Muscle layer of colon (tissue), 2 donors: ENCODE measurements at regions not wholly inside any gene's neighbourhood (a gene's known extent, or its start where the extent isn't known, plus 50 kb on each side); places are given as distances from the start of the nearest gene placed in this dataset.
A peak's percentile ranks its signal among the peaks of the same experiment; 100 is the strongest.

Experiments
- H3K27ac ChIP-seq: one replicate; pipeline ENCODE4 v1.7.0; 2013; ENCODE audit warnings: low read depth, mild to moderate bottlenecking, low read length, moderate library complexity
- H3K27me3 ChIP-seq, 2 donors: one replicate each; pipeline ENCODE4 v1.7.0; 2013; ENCODE audit warnings: low read length in 2 of 2, mild to moderate bottlenecking in 2 of 2; ENCODE audit not compliant: insufficient read depth in 2 of 2, control insufficient read depth in 1 of 2
- H3K36me3 ChIP-seq: one replicate; pipeline ENCODE4 v1.7.0; 2013; ENCODE audit warnings: mild to moderate bottlenecking, low read length; ENCODE audit not compliant: insufficient read depth
- H3K4me1 ChIP-seq: one replicate; pipeline ENCODE4 v1.7.0; 2013; ENCODE audit warnings: mild to moderate bottlenecking, low read length; ENCODE audit not compliant: insufficient read depth
- H3K4me3 ChIP-seq, 2 donors: one replicate each; pipeline ENCODE4 v1.7.0; 2013; ENCODE audit warnings: low read length in 2 of 2, low read depth in 1 of 2, mild to moderate bottlenecking in 1 of 2, moderate library complexity in 1 of 2
- H3K9ac ChIP-seq: one replicate; pipeline ENCODE4 v1.7.0; 2013; ENCODE audit warnings: low read length
- H3K9me3 ChIP-seq: one replicate; pipeline ENCODE4 v1.7.0; 2013; ENCODE audit warnings: mild to moderate bottlenecking, low read length
- donor health status: abdominal sarcoma.
- donor health status: Adenocarcinoma of cecum.

DNA sequence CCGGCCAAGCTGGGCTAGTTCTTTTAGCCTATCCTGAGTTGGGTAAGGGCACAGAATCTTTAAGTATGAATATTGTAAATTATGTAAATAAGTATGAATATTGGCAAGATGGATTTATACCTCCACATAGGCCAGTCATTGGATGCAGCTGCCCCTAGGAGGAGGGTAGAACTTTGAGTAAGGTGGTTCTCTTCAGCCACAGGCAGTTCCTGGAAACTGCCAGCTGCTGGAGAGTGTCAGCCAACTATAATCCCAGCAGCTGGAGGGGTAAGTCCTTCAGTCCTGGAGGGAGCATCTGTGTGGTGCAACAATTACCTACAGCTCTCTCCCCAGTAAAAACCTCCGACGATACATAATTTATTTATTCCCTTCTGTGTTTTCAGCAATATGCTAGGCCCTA lies 65.8 kb upstream of the TMPO start:
- Histone ChIP-seq H3K4me1 (no peaks in the 10 kb centered on the region), H3K9me3 (no peaks in the 10 kb centered on the region), H3K9ac (no peak overlapping the region), H3K27me3 (no peaks in the 10 kb centered on the region), H3K36me3 (no peaks in the 10 kb centered on the region), H3K27ac (no peak overlapping the region), H3K4me3 (no peak overlapping the region)

DNA sequence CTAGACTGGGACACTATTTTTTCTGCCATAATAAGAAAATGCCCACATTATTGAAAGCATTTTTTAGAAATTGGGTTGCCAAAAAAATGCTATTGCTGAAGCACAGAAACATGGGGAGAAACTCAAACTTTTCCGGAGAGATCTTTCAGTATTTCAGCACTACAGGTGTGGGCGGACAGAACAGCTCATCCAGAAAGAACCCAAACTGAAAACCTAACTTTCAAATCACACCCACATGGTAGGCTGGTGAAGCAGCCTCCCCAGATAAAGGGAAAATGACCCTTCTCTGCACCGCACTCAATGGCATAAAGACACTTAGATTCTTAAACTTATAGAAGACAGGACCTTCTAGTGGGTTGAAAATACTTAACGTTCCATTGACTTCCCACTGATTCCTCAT lies 62.3 kb upstream of the TMPO start:
- no peaks in the 10 kb centered on the region for H3K27me3 ChIP-seq
- no peaks in the 10 kb centered on the region for H3K9me3 ChIP-seq
- no peaks in the 10 kb centered on the region for H3K36me3 ChIP-seq
- no peak overlapping the region for H3K27ac ChIP-seq
- no peak overlapping the region for H3K9ac ChIP-seq
- no peak overlapping the region for H3K4me3 ChIP-seq
- H3K4me1 ChIP-seq, result no peaks in the 10 kb centered on the region

DNA sequence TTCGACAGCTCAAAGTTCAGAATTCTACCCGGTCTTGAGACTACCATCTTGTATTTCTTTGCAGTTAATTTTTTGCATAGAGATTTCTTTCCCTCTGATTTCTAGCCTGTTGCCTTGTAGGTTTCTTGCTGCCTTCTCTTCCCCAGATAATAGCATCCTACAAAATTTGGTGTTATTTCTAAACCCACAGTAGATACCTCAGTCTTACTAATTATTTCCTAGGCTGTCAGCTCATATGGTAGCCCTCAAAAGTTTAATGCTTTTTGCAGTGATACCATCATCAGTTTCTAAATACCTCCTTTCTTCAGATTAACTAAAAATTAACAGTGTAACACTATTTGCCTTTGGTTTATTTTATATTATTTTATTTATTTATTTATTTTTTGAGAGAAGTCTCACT lies 61.9 kb upstream of the TMPO start:
- Histone ChIP-seq H3K9me3 (no peaks in the 10 kb centered on the region), H3K36me3 (no peaks in the 10 kb centered on the region), H3K4me3 (no peak overlapping the region), H3K27me3 (no peaks in the 10 kb centered on the region), H3K27ac (no peak overlapping the region), H3K9ac (no peak overlapping the region), H3K4me1 (no peaks in the 10 kb centered on the region)

DNA sequence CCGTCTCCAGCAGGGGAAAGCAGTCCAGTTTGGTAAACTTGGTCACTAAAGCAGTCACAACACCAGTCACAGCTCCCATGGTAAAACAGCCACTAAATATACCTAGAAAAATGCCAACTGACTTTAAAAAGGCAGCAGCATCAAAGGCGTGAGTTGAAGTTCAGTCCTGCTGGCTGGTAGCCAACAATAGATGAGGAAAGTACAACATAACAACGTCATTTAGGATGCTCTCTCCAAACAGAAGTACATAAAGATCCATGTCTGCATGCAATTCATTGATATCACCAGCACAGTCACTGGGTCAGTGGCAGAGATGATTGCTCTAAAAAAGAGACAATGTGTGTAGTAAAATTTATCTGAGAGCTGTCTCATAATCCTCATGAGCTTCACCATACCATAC lies 59.3 kb upstream of the TMPO start:
- no peaks in the 10 kb centered on the region for H3K4me1 ChIP-seq
- no peaks in the 10 kb centered on the region for H3K36me3 ChIP-seq
- H3K9me3 ChIP-seq, result no peaks in the 10 kb centered on the region
- H3K27me3 ChIP-seq, result no peaks in the 10 kb centered on the region
- H3K9ac ChIP-seq, result no peak overlapping the region
- H3K27ac ChIP-seq, result no peak overlapping the region
- peak overlapping the region in 1 of 2 donors; percentile 52 for H3K4me3 ChIP-seq

DNA sequence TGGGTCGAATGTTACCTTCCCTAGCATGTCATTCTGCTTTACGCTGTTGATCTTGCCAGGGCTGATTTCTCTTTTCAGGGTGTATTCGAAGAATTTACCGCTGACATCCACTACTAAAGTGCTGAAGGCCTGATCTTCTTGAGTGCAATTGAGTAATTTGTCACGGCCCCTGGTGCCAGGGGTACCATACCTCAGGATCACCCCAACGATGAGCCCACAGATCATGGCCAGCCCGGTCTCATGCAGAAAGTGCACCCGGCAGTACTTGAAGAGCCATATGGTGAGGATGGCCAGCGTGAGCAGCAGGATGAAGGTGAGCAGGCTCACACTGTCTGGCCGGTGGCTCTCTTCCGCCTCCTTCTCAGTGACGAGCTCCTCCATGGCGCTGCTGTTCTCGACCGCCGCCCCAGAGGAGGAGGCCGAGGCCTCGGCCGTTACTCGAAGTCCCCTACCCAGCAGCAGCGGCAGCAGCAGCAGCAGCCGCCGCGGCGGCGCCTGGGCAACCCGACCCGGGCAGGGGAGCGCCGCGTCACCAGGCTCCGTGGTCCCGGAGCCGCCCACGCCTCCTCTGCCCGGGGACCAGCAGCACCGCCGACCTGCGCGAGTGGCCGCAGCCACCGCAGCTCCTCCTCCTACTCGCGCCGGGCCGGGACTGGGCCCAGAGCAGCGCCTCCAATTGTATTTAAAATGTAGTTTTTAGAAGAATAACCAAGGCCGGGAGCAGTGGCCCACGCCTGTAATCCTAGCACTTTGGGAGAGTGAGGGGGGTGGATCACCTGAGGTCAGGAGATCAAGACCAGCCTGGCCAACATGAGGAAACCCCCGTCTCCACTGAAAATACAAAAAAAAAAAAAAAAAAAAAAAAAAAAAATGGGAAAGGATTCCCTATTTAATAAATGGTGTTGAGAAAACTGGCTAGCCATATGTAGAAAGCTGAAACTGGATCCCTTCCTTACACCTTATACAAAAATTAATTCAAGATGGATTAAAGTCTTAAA lies 58.5 kb upstream of the TMPO start:
- Histone ChIP-seq H3K27ac (peak overlapping the region; percentile 12), H3K36me3 (no peaks in the 10 kb centered on the region), H3K4me1 (no peaks in the 10 kb centered on the region), H3K27me3 (no peaks in the 10 kb centered on the region), H3K9me3 (no peaks in the 10 kb centered on the region), H3K4me3 (peak overlapping the region; percentile 44 to 52), H3K9ac (peak overlapping the region; percentile 33)

DNA sequence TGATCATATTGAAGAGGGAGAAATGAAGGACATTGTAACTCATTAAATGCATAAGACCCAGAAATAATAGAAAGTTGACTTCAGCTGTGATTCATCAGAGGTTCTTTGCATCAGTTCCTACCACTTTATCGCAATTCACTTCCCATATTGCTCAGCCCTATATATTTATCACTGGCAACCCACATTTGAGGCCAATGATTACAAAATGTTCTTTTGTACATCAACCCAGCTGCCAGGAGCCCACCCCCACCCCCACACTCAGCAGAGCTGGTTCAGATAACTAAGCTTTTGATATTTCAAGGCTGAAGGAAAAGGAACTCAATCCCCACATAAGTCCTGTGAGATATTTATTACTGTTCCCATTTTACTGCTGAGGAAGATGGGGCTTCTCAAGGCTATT lies 51.2 kb upstream of the TMPO start:
- Histone ChIP-seq H3K4me1 (peaks cover 5% of the 10 kb centered on the region), H3K27me3 (no peaks in the 10 kb centered on the region), H3K4me3 (no peak overlapping the region), H3K36me3 (no peaks in the 10 kb centered on the region), H3K9ac (no peak overlapping the region), H3K9me3 (no peaks in the 10 kb centered on the region), H3K27ac (no peak overlapping the region)

DNA sequence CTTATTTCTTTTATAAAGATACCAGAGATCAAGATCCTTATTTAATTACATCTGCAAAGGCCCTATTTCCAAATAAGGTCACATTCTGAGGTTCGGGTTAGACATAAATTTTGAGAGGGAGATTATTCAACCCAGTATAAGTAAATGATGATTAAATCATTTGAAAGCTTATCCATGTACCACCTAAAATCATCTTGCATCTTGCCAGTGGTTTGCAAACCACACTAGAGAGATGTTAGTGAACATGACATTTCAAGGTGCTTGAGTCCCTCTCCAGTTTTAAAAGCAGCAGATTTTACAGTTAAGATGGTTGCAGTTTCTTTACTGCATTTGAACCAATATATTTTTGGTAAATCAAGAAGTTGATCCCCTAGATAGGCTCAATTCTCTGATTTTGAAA lies 49.9 kb upstream of the TMPO start:
- no peak overlapping the region for H3K27ac ChIP-seq
- H3K4me3 ChIP-seq, result no peak overlapping the region
- no peak overlapping the region for H3K9ac ChIP-seq

More for the DNA sequence above, 49.9 kb upstream of the TMPO start:
- peaks cover 5% of the 10 kb centered on the region for H3K4me1 ChIP-seq
- H3K27me3 ChIP-seq, result no peaks in the 10 kb centered on the region
- no peaks in the 10 kb centered on the region for H3K36me3 ChIP-seq
- no peaks in the 10 kb centered on the region for H3K9me3 ChIP-seq
